Keratinocyte (primary cell): ENCODE measurements at regions not wholly inside any gene's neighbourhood (a gene's known extent, or its start where the extent isn't known, plus 50 kb on each side); places are given as distances from the start of the nearest gene placed in this dataset.

Experiments used
- DNase-seq: peaks from one replicate; pipeline ENCODE4 v3.0.0-alpha.2; 2011; ENCODE audit warnings: low read depth, missing footprints, low spot score
- FAIRE-seq: peaks from 2 replicates; lab custom pipeline; 2011; peaks lifted over from hg19 to GRCh38; lab: Jason Lieb, UNC
- H2AFZ ChIP-seq: 2 replicates; pipeline ENCODE4 v1.6.0; 2012; ENCODE audit warnings: low read length, control low read depth, inconsistent platforms; ENCODE audit not compliant: control insufficient read depth
- H3K27ac ChIP-seq: 2 replicates; pipeline ENCODE4 v1.5.1; 2011; ENCODE audit warnings: low read length; ENCODE audit not compliant: control insufficient read depth, insufficient read depth
- H3K27me3 ChIP-seq: 3 replicates; pipeline ENCODE4 v1.6.0; 2011; ENCODE audit warnings: low read length; ENCODE audit not compliant: control insufficient read depth, insufficient read depth; ENCODE audit errors: extremely low read depth
- H3K36me3 ChIP-seq, 2 experiments: 2 replicates in 1 of 2; 3 replicates in 1 of 2; pipeline ENCODE4 v1.5.1; 2011; ENCODE audit warnings: low read length in 2 of 2, mild to moderate bottlenecking in 1 of 2; ENCODE audit not compliant: control insufficient read depth in 2 of 2, insufficient read depth in 2 of 2; ENCODE audit errors: extremely low read depth in 1 of 2
- H3K4me1 ChIP-seq: 3 replicates; pipeline ENCODE4 v1.5.1; 2011; ENCODE audit warnings: low read length; ENCODE audit not compliant: control insufficient read depth, insufficient read depth; ENCODE audit errors: extremely low read depth
- H3K4me2 ChIP-seq: 3 replicates; pipeline ENCODE4 v1.6.0; 2011; ENCODE audit warnings: low read depth, low read length; ENCODE audit not compliant: control insufficient read depth, insufficient read depth; ENCODE audit errors: extremely low read depth
- H3K4me3 ChIP-seq, 3 experiments: fragments of 200-600 bp in 1 of 3; sonication (generic) in 1 of 3; 2 replicates in 2 of 3; 3 replicates in 1 of 3; pipeline ENCODE4 v1.5.1; 2011 to 2016; ENCODE audit warnings: low read length in 3 of 3, mild to moderate bottlenecking in 3 of 3, control low read depth in 2 of 3, inconsistent platforms in 1 of 3, low read depth in 1 of 3, mixed read lengths in 1 of 3, mixed run types in 1 of 3, moderate library complexity in 1 of 3; ENCODE audit not compliant: control insufficient read depth in 2 of 3, insufficient read depth in 2 of 3; ENCODE audit errors: extremely low read depth in 1 of 3
- H3K79me2 ChIP-seq: 2 replicates; pipeline ENCODE4 v1.6.0; 2012; ENCODE audit warnings: low read length; ENCODE audit not compliant: control insufficient read depth, insufficient read depth
- H3K9ac ChIP-seq: 3 replicates; pipeline ENCODE4 v1.6.0; 2011; ENCODE audit warnings: low read length; ENCODE audit not compliant: control insufficient read depth, insufficient read depth; ENCODE audit errors: extremely low read depth
- H3K9me1 ChIP-seq: 3 replicates; pipeline ENCODE4 v1.6.0; 2011; ENCODE audit warnings: low read length; ENCODE audit not compliant: control insufficient read depth, insufficient read depth; ENCODE audit errors: extremely low read depth
- H3K9me3 ChIP-seq: 2 replicates; pipeline ENCODE4 v1.5.1; 2012; ENCODE audit warnings: low read depth, low read length; ENCODE audit not compliant: control insufficient read depth
- H4K20me1 ChIP-seq: 3 replicates; pipeline ENCODE4 v1.6.0; 2011; ENCODE audit warnings: low read length; ENCODE audit not compliant: control insufficient read depth, insufficient read depth; ENCODE audit errors: extremely low read depth
- EZH2 ChIP-seq: IDR thresholded peaks from one replicate; pipeline ENCODE4 v1.6.1; 2012; ENCODE audit warnings: inconsistent platforms, mild to moderate bottlenecking, low read length, moderate library complexity
- dilution Hi-C: fragments of 300-500 bp; cut with MboI; formaldehyde crosslinking; loops from one replicate; pipeline ENCODE4 v1.7.0; 2020; ENCODE audit warnings: low sequenced_read_pairs; ENCODE audit not compliant: extremely low pct_ligation_motif_present
- TF ChIP-seq, protein P1 (sequence below), 3 experiments: IDR thresholded peaks in 1 of 3; conservative IDR thresholded peaks in 1 of 3; optimal IDR thresholded peaks in 1 of 3; 2 replicates in 2 of 3; 3 replicates in 1 of 3; pipeline versions ENCODE3 to v1.5.1; 2011; ENCODE audit warnings: low read length in 3 of 3, mild to moderate bottlenecking in 3 of 3, moderate library complexity in 2 of 3, control low read depth in 1 of 3, inconsistent platforms in 1 of 3; ENCODE audit not compliant: insufficient read depth in 2 of 3; ENCODE audit errors: extremely low read depth in 1 of 3

DNA sequence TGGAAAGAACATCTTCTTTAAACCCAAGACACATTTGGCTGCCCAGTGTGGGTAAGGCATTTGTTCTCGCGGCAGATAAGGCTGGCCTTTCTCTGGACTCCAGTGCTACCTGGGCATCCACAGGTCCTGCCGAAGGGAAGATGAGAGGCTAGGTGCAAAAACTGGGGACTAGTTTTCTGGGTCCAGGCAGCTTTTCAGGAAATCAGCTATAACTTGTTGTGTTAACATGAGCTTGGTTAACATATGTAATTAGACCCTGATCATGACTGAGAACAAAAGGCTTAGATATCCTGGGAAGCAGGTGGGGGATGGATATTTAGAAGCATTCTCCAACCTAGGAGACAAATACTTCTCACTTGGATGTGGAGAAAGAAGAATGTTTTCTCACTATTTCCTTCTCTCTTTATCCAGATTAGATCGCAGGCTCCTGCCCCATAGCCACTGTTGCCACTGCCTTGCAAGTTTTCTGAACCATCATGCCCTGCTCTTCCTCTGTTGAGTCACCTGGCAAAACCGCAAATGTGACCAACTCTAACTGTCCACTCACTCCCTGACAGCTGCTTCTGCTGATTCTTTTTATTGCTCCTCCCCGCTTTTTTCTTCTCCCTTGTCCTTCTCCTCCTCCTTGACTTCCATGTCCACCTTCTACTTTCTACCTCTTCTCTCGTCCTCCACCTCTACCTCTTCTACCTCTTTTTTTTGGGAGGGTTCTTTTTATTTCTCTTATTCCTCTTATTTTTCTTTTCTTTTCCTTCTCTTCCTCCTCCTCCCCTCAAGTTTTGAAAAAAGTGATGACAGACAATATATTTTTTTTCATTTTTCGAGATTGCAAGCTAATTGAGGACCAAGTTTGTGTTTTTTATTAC, 258.1 kb downstream of the UTRN start:
- no peak for DNase-seq
- H3K36me3 ChIP-seq = peaks cover 0 to 4% of the 10 kb centered on the region in 2 experiments
- no peak overlapping the region for H3K27ac ChIP-seq
- H4K20me1 ChIP-seq = no peaks in the 10 kb centered on the region
- no peaks in the 10 kb centered on the region for H3K9me1 ChIP-seq
- dilution Hi-C loops = no loop called here
- H3K9ac ChIP-seq = no peak overlapping the region
- TF ChIP-seq EZH2 = no peak
- TF ChIP-seq, protein P1, sequence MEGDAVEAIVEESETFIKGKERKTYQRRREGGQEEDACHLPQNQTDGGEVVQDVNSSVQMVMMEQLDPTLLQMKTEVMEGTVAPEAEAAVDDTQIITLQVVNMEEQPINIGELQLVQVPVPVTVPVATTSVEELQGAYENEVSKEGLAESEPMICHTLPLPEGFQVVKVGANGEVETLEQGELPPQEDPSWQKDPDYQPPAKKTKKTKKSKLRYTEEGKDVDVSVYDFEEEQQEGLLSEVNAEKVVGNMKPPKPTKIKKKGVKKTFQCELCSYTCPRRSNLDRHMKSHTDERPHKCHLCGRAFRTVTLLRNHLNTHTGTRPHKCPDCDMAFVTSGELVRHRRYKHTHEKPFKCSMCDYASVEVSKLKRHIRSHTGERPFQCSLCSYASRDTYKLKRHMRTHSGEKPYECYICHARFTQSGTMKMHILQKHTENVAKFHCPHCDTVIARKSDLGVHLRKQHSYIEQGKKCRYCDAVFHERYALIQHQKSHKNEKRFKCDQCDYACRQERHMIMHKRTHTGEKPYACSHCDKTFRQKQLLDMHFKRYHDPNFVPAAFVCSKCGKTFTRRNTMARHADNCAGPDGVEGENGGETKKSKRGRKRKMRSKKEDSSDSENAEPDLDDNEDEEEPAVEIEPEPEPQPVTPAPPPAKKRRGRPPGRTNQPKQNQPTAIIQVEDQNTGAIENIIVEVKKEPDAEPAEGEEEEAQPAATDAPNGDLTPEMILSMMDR (optimal IDR thresholded peaks at IDR 0.05 in 1 of 3, IDR thresholded peaks at IDR 0.05 in 1 of 3, conservative IDR thresholded peaks at IDR 0.05 in 1 of 3; ENCODE audit: extremely low read depth in 1 of 3, insufficient read depth in 2 of 3, low read length in 3 of 3) = no peak
- no peaks in the 10 kb centered on the region for H3K27me3 ChIP-seq
- no peak for FAIRE-seq
- H3K4me2 ChIP-seq = no peak overlapping the region
- no peak overlapping the region for H3K4me3 ChIP-seq
- H3K9me3 ChIP-seq = no peaks in the 10 kb centered on the region
- H3K79me2 ChIP-seq = no peaks in the 10 kb centered on the region
- H3K4me1 ChIP-seq = no peaks in the 10 kb centered on the region
- H2AFZ ChIP-seq = no peak overlapping the region

DNA sequence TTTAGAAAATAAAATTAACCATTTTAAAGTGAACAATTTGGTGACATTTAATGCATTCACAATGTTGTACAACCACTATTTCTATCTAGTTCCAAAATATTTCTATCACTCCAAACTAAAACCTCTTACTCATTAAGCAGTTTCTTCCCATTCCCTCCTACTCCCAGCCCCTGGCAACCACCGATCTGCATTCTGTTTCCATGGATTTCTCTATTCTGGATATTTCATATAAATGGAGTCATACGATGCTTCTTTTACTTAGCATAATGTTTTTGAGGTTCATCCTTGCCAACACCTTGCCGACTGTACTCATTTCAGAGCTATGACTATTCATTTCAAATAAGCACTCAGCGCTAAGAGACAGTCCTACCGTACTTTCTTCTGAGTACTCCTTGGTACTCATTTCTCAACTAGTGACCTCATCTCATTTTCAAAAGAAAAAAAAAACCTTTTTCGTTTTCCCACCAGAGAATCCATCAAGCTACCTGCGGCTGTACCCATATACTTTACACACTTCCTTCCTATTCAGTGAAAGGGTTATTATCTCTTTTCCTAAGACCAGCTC, 259.2 kb downstream of the UTRN start:
- H4K20me1 ChIP-seq = no peaks in the 10 kb centered on the region
- H3K27ac ChIP-seq = no peak overlapping the region
- no peak for DNase-seq
- no peak overlapping the region for H3K4me2 ChIP-seq
- no peak overlapping the region for H2AFZ ChIP-seq
- FAIRE-seq = no peak
- H3K4me1 ChIP-seq = no peaks in the 10 kb centered on the region
- peaks cover 0 to 7% of the 10 kb centered on the region in 2 experiments for H3K36me3 ChIP-seq
- dilution Hi-C loops = no loop called here
- H3K27me3 ChIP-seq = no peaks in the 10 kb centered on the region
- TF ChIP-seq, protein P1 (optimal IDR thresholded peaks at IDR 0.05 in 1 of 3, IDR thresholded peaks at IDR 0.05 in 1 of 3, conservative IDR thresholded peaks at IDR 0.05 in 1 of 3; ENCODE audit: extremely low read depth in 1 of 3, insufficient read depth in 2 of 3, low read length in 3 of 3) = no peak
- TF ChIP-seq EZH2 = no peak
- no peaks in the 10 kb centered on the region for H3K9me1 ChIP-seq
- H3K79me2 ChIP-seq = no peaks in the 10 kb centered on the region
- H3K4me3 ChIP-seq = no peak overlapping the region
- H3K9me3 ChIP-seq = no peaks in the 10 kb centered on the region
- no peak overlapping the region for H3K9ac ChIP-seq
